HCT116 (cell line): ENCODE measurements at regions not wholly inside any gene's neighbourhood (a gene's known extent, or its start where the extent isn't known, plus 50 kb on each side); places are given as distances from the start of the nearest gene placed in this dataset.

Experiments
- ATAC-seq: fragments of 200-7000 bp; cut with Tn5 transposase; 2 replicates; pipeline ENCODE4 v1.9.1; 2020; ENCODE audit warnings: mild to moderate bottlenecking, moderate library complexity
- BruUV-seq: library from RNA; stranded (reverse); fragments of 400-500 nt; replicated peaks from 2 replicates; lab custom pipeline; 2021; lab: Mats Ljungman, UMichigan
- CTCF ChIA-PET: fragments of 300-600 bp; sonication (Branson Sonifier 250); formaldehyde crosslinking; loops from one replicate; lab custom pipeline; 2021; ENCODE audit warnings: antibody characterized with exemption; lab: Charles Lee
- POLR2A ChIA-PET: fragments of 300-600, 350-600 bp; sonication (Branson Sonifier 250); formaldehyde crosslinking; loops from one replicate; lab custom pipeline; 2021; ENCODE audit warnings: antibody characterized with exemption; lab: Charles Lee
- RAD21 ChIA-PET, 2 experiments: fragments of 300-600 bp; sonication (Branson Sonifier 250); formaldehyde crosslinking; loops; one replicate each; lab custom pipeline; 2023; ENCODE audit warnings: low total read pairs in 2 of 2; ENCODE audit not compliant: uncharacterized antibody in 2 of 2, unreplicated experiment in 2 of 2, low non-redundant PET in 1 of 2; lab: Charles Lee
- DNase-seq: peaks from one replicate; pipeline ENCODE4 v3.0.0-alpha.2; 2010; ENCODE audit warnings: low read depth, low spot score
- H2AFZ ChIP-seq: fragments of 200-600 bp; shearing (Covaris generic), sonication (generic); 2 replicates; pipeline ENCODE4 v1.6.1; 2017; ENCODE audit warnings: low read depth, mixed run types, mixed read lengths, antibody characterized with exemption, low read length; ENCODE audit not compliant: poor library complexity, severe bottlenecking
- H3K27ac ChIP-seq: 2 replicates; pipeline ENCODE4 v1.5.1; 2012; ENCODE audit warnings: low read depth, low read length
- H3K27me3 ChIP-seq: fragments of 200-600 bp; sonication (generic); 2 replicates; pipeline ENCODE4 v1.6.1; 2016; ENCODE audit warnings: mixed run types, low read length, mixed read lengths; ENCODE audit not compliant: insufficient read depth
- H3K36me3 ChIP-seq, 2 experiments: fragments of 200-500 bp in 1 of 2; fragments of 200-600 bp in 1 of 2; sonication (Bioruptor generic) in 1 of 2; sonication (generic) in 1 of 2; 2 replicates each; pipeline versions ENCODE4 v1.5.1 to v1.6.1; 2014 to 2016; ENCODE audit warnings: low read length in 2 of 2, inconsistent platforms in 1 of 2, mixed read lengths in 1 of 2, mixed run types in 1 of 2; ENCODE audit not compliant: insufficient read depth in 2 of 2, control insufficient read depth in 1 of 2
- H3K4me1 ChIP-seq, 2 experiments: fragments of 200-600 bp in 1 of 2; sonication (generic) in 1 of 2; 2 replicates each; pipeline versions ENCODE4 v1.5.1 to v1.6.1; 2012 to 2017; ENCODE audit warnings: low read length in 2 of 2, inconsistent platforms in 1 of 2, mild to moderate bottlenecking in 1 of 2, mixed read lengths in 1 of 2, mixed run types in 1 of 2, moderate library complexity in 1 of 2; ENCODE audit not compliant: insufficient read depth in 2 of 2, control insufficient read depth in 1 of 2
- H3K4me2 ChIP-seq: fragments of 200-600 bp; sonication (generic); 2 replicates; pipeline ENCODE4 v1.6.1; 2017; ENCODE audit warnings: mixed run types, low read length, mixed read lengths
- H3K4me3 ChIP-seq, 2 experiments: fragments of 200-600 bp in 1 of 2; sonication (generic) in 1 of 2; replicated peaks in 1 of 2; 2 replicates each; pipeline ENCODE4 v1.5.1; 2011 to 2016; ENCODE audit warnings: low read length in 2 of 2, control low read depth in 1 of 2, low read depth in 1 of 2, mild to moderate bottlenecking in 1 of 2, mixed read lengths in 1 of 2, mixed run types in 1 of 2
- H3K79me2 ChIP-seq: fragments of 200-600 bp; sonication (generic); 2 replicates; pipeline ENCODE4 v1.6.1; 2017; ENCODE audit warnings: mild to moderate bottlenecking, mixed run types, low read length, moderate library complexity, mixed read lengths; ENCODE audit not compliant: insufficient read depth
- H3K9ac ChIP-seq: fragments of 200-600 bp; sonication (generic); 2 replicates; pipeline ENCODE4 v1.6.1; 2016; ENCODE audit warnings: low read length, mixed read lengths
- H3K9me2 ChIP-seq: fragments of 200-600 bp; sonication (generic), shearing (Covaris generic); 2 replicates; pipeline ENCODE4 v1.6.1; 2017; ENCODE audit warnings: mixed run types, mild to moderate bottlenecking, moderate library complexity; ENCODE audit not compliant: insufficient read depth
- H3K9me3 ChIP-seq, 2 experiments: fragments of 200-500 bp in 1 of 2; fragments of 200-600 bp in 1 of 2; sonication (Bioruptor generic) in 1 of 2; sonication (generic) in 1 of 2; 2 replicates each; pipeline ENCODE4 v1.6.1; 2014 to 2017; ENCODE audit warnings: low read length in 2 of 2, mixed read lengths in 2 of 2, inconsistent platforms in 1 of 2, low read depth in 1 of 2, mild to moderate bottlenecking in 1 of 2, mixed run types in 1 of 2, moderate library complexity in 1 of 2; ENCODE audit not compliant: control insufficient read depth in 1 of 2, insufficient read depth in 1 of 2
- H4K20me1 ChIP-seq: fragments of 200-600 bp; sonication (generic), shearing (Covaris generic); 2 replicates; pipeline ENCODE4 v1.6.1; 2017; ENCODE audit warnings: mixed run types, mild to moderate bottlenecking, moderate library complexity; ENCODE audit not compliant: insufficient read depth
- ATF3 ChIP-seq: IDR thresholded peaks from 2 replicates; pipeline ENCODE4 v1.6.1; 2012
- CEBPB ChIP-seq: IDR thresholded peaks from 2 replicates; pipeline ENCODE4 v1.6.1; 2012; ENCODE audit warnings: low read depth
- EGR1 ChIP-seq: IDR thresholded peaks from 2 replicates; pipeline ENCODE4 v1.6.1; 2012; ENCODE audit warnings: low read depth
- EZH2phosphoT487 ChIP-seq: fragments of 200-600 bp; IDR thresholded peaks from 2 replicates; pipeline ENCODE4 v1.6.1; 2018; ENCODE audit warnings: antibody characterized with exemption, borderline replicate concordance
- FOSL1 ChIP-seq: IDR thresholded peaks from 2 replicates; pipeline ENCODE4 v1.6.1; 2012; ENCODE audit warnings: low read depth
- MAX ChIP-seq: IDR thresholded peaks from 2 replicates; pipeline ENCODE4 v1.6.1; 2012
- POLR2A ChIP-seq: IDR thresholded peaks from 2 replicates; pipeline ENCODE4 v1.7.0; 2011; ENCODE audit warnings: borderline replicate concordance; ENCODE audit not compliant: insufficient read depth, insufficient read length; ENCODE audit errors: extremely low read depth
- RAD21 ChIP-seq: IDR thresholded peaks from 2 replicates; pipeline ENCODE4 v1.6.1; 2012; ENCODE audit warnings: low read depth, mild to moderate bottlenecking
- SIN3A ChIP-seq: IDR thresholded peaks from 2 replicates; pipeline ENCODE4 v1.6.1; 2012; ENCODE audit warnings: low read depth
- TCF7L2 ChIP-seq: IDR thresholded peaks from 2 replicates; pipeline ENCODE4 v1.7.0; 2011; ENCODE audit warnings: borderline replicate concordance, inconsistent platforms; ENCODE audit not compliant: insufficient read depth, insufficient read length; ENCODE audit errors: extremely low read depth
- YY1 ChIP-seq: IDR thresholded peaks from 2 replicates; pipeline ENCODE4 v1.6.1; 2011; ENCODE audit warnings: low read length, low read depth, moderate library complexity, mild to moderate bottlenecking; ENCODE audit not compliant: insufficient replicate concordance; ENCODE audit errors: extremely low read depth
- ZNF274 ChIP-seq: fragments of 200-500 bp; sonication (Bioruptor generic); IDR thresholded peaks from 2 replicates; pipeline ENCODE4 v1.6.1; 2014; ENCODE audit warnings: mild to moderate bottlenecking, low read depth, low read length, inconsistent platforms
- intact Hi-C: fragments of 100-400 bp; cut with micrococcal nuclease; formaldehyde crosslinking; loops from 2 replicates; pipeline ENCODE4 v1.10.0; 2022

DNA sequence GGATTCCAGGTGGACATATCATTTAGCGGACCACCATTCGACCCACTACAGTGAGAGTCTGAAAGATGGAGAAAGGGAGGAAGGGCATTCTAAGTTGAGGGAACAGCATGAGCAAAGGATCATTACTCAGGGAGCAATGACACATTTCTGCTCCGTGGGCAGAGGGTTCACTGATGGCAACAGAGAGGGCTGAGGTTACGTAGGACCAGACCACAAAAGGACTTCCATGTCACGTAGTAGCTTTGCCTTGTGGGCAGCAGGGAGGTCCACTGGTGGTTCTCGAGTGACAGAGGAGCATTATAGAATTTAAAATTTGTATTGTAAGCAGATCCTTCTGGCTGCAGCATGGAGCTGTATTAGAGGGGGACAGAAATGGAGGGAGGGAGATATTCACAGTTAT, 109.7 kb upstream of the NAV2 start:
- H3K4me3 ChIP-seq: no peak overlapping the region
- intact Hi-C loops: no loop called here
- no peak overlapping the region for H2AFZ ChIP-seq
- H3K9ac ChIP-seq: no peak overlapping the region
- no peaks in the 10 kb centered on the region for H3K36me3 ChIP-seq
- H4K20me1 ChIP-seq: no peaks in the 10 kb centered on the region
- no peaks in the 10 kb centered on the region for H3K4me1 ChIP-seq
- H3K9me2 ChIP-seq: no peaks in the 10 kb centered on the region
- ATAC-seq: no peak
- DNase-seq: no peak
- BruUV-seq: no TSS peak
- TF ChIP-seq ZNF274: no peak
- no peak for TF ChIP-seq YY1
- no peak for TF ChIP-seq ATF3
- no peak for TF ChIP-seq RAD21
- no peak for TF ChIP-seq MAX
- TF ChIP-seq TCF7L2: no peak
- TF ChIP-seq EGR1: no peak
- no peak for TF ChIP-seq SIN3A
- POLR2A ChIA-PET: no interaction called here
- H3K9me3 ChIP-seq: no peaks in the 10 kb centered on the region
- no peaks in the 10 kb centered on the region for H3K79me2 ChIP-seq
- peaks cover 12% of the 10 kb centered on the region for H3K27me3 ChIP-seq
- CTCF ChIA-PET: no interaction called here
- no peak overlapping the region for H3K4me2 ChIP-seq
- RAD21 ChIA-PET: no interaction called here
- no peak overlapping the region for H3K27ac ChIP-seq

- no peak overlapping the region for H3K4me3 ChIP-seq
- intact Hi-C loops: no loop called here
- ChIA-PET RAD21 (no interaction called here), CTCF (no interaction called here), POLR2A (interaction anchor here (0.7 kb wide), 1 partner anchor 12 kb away, joined by 4 read pairs; no protein-coding TSS in a partner anchor)
- H3K9ac ChIP-seq: no peak overlapping the region
- no peaks in the 10 kb centered on the region for H3K79me2 ChIP-seq
- H3K27me3 ChIP-seq: peaks cover 9% of the 10 kb centered on the region
- H4K20me1 ChIP-seq: no peaks in the 10 kb centered on the region
- TF ChIP-seq FOSL1 (no peak), EGR1 (no peak), EZH2phosphoT487 (no peak), POLR2A (no peak), CEBPB (no peak)
- H3K4me2 ChIP-seq: no peak overlapping the region
- no peak overlapping the region for H2AFZ ChIP-seq
- no peak for DNase-seq
- no peaks in the 10 kb centered on the region for H3K36me3 ChIP-seq
- ATAC-seq: no peak
- no peaks in the 10 kb centered on the region for H3K4me1 ChIP-seq
- BruUV-seq: no TSS peak
- no peak overlapping the region for H3K27ac ChIP-seq
- no peaks in the 10 kb centered on the region for H3K9me3 ChIP-seq
- H3K9me2 ChIP-seq: no peaks in the 10 kb centered on the region
Observed at GRCh38 chr11:19602406-19602805, 110.2 kb upstream of the NAV2 start.
